Left ventricle myocardium superior (tissue), 1 donor: ENCODE measurements at regions not wholly inside any gene's neighbourhood (a gene's known extent, or its start where the extent isn't known, plus 50 kb on each side); places are given as distances from the start of the nearest gene placed in this dataset.

ENCODE experiments used
- ATAC-seq: fragments of 200-7000 bp; cut with Tn5 transposase; one replicate; pipeline ENCODE4 v1.9.1; 2020; ENCODE audit warnings: mild to moderate bottlenecking, moderate library complexity
- DNase-seq: peaks from one replicate; pipeline ENCODE4 v3.0.0-alpha.2; 2020
- intact Hi-C: fragments of 100-400 bp; cut with micrococcal nuclease; formaldehyde crosslinking; loops from one replicate; pipeline ENCODE4 v1.11.0; 2022
- donor health status: DM: no; HTN: yes; CAD: no; lungs with severe emphysema.

GRCh38 chr2:74755386-74755785, 78.5 kb upstream of the HK2 start:
- intact Hi-C loops, result no loop called here
- DNase-seq (no peak), ATAC-seq (no peak)

- intact Hi-C loops, result no loop called here
- DNase-seq (no peak), ATAC-seq (no peak)
These were observed 77.5 kb upstream of the HK2 start for GRCh38 chr2:74756356-74756890.

- ATAC-seq (no peak), DNase-seq (no peak)
- intact Hi-C loops, result no loop called here
These were observed 73.9 kb upstream of the HK2 start for GRCh38 chr2:74759986-74760385.

- DNase-seq, result no peak
- intact Hi-C loops, result no loop called here
- no peak for ATAC-seq
These were observed 72.9 kb upstream of the HK2 start for GRCh38 chr2:74760875-74761630.

GRCh38 chr2:74762789-74763188, 71.1 kb upstream of the HK2 start:
- no peak for DNase-seq
- ATAC-seq, result no peak
- intact Hi-C loops, result no loop called here

- intact Hi-C loops, result no loop called here
- ATAC-seq (peak; percentile 38), DNase-seq (no peak)
These were observed 69.9 kb upstream of the HK2 start for GRCh38 chr2:74763962-74764428.

GRCh38 chr2:74764429-74765272, 69.3 kb upstream of the HK2 start:
- no peak for ATAC-seq
- intact Hi-C loops, result no loop called here
- no peak for DNase-seq

- no peak for DNase-seq
- intact Hi-C loops, result no loop called here
- no peak for ATAC-seq
These were observed 67.1 kb upstream of the HK2 start for GRCh38 chr2:74766780-74767179.

GRCh38 chr2:74767618-74768017, 66.3 kb upstream of the HK2 start:
- ATAC-seq (no peak), DNase-seq (no peak)
- intact Hi-C loops, result no loop called here

GRCh38 chr2:74768401-74768914, 65.5 kb upstream of the HK2 start:
- DNase-seq, result no peak
- ATAC-seq, result peak; percentile 83
- intact Hi-C loops, result no loop called here

GRCh38 chr2:74772046-74772445, 61.9 kb upstream of the HK2 start:
- ATAC-seq (no peak), DNase-seq (no peak)
- intact Hi-C loops, result no loop called here

- intact Hi-C loops, result no loop called here
- no peak for ATAC-seq
- DNase-seq, result no peak
These were observed 56.6 kb upstream of the HK2 start for GRCh38 chr2:74777161-74777900.

- no peak for ATAC-seq
- intact Hi-C loops, result no loop called here
These were observed 55.3 kb upstream of the HK2 start for GRCh38 chr2:74778381-74779264.

GRCh38 chr2:74779265-74779558, 54.7 kb upstream of the HK2 start:
- no peak for ATAC-seq
- no peak for DNase-seq
- intact Hi-C loops, result no loop called here

More at GRCh38 chr2:74778381-74779264, 55.3 kb upstream of the HK2 start:
- DNase-seq, result no peak

- no peak for DNase-seq
- ATAC-seq, result no peak
- intact Hi-C loops, result no loop called here
These were observed 54.3 kb upstream of the HK2 start for GRCh38 chr2:74779587-74780135.
